GM18502 (cell line): ENCODE measurements at regions not wholly inside any gene's neighbourhood (a gene's known extent, or its start where the extent isn't known, plus 50 kb on each side); places are given as distances from the start of the nearest gene placed in this dataset.

Experiments used
- ATAC-seq: cut with Tn5 transposase; IDR thresholded peaks from one replicate; pipeline ENCODE4 v1.9.1; 2021; ENCODE audit warnings: mild to moderate bottlenecking; ENCODE audit not compliant: unreplicated experiment, poor library complexity

DNA sequence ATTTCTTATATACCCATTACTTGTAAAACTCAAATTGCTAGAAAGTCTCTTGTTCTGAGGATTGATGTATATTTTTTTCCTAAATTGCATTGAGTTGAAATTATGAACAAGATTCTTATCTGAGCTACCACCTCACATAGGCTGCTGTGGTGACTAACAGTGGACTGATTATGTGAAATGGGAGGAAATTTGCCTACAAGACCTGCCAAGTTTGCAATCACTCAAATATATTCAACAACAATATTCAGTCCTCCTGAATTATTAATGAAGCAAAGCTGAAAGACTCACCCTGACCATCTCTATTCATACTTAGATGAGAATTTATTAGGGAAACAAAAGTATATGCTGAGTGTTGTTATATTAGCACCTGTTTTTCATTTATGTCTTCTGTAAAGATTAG lies 412.6 kb upstream of the SEMA6D start:
- ATAC-seq = no peak

DNA sequence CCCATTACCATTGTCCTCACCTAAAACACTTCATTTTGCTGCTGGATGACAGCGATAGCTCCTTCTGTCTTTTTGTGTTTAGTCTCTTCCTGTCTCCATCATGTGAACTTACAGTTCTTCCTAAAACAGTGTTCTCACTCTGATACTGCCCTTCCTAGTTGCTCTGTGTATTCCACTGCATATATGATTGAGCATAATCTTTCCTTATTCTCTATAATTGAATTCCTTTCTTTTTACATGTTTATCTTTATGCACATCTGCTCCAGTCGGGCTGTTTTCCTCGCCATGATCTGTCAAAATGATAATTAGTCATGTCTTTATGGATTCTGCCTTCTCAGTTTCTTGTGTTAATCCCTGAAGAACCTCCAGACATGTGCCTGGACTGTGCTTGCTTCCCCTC lies 405.1 kb upstream of the SEMA6D start:
- no peak for ATAC-seq

GRCh38 chr15:47326410-47327333 lies 390.6 kb upstream of the SEMA6D start:
- ATAC-seq = no peak

- ATAC-seq = no peak
Observed at GRCh38 chr15:47331829-47332393, 385.4 kb upstream of the SEMA6D start.

DNA sequence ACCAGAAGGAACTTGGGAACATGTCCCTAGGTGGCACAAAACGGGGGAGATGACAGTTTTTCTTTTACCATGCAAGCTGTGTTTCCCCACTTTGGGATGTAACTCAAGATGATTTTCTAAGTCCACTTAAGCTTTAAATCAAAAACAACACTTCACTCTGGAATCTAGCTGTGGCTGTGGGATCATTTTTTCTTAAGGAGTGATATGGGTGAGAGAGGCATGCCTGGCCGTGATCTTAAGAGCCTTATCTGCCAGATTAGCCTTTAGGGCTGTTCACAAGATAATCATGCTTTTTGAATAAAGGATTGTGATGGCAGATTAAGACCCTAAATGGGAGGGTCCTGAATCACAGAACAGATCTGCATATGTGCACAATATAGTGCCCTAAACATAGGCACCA lies 384.8 kb upstream of the SEMA6D start:
- ATAC-seq = no peak

DNA sequence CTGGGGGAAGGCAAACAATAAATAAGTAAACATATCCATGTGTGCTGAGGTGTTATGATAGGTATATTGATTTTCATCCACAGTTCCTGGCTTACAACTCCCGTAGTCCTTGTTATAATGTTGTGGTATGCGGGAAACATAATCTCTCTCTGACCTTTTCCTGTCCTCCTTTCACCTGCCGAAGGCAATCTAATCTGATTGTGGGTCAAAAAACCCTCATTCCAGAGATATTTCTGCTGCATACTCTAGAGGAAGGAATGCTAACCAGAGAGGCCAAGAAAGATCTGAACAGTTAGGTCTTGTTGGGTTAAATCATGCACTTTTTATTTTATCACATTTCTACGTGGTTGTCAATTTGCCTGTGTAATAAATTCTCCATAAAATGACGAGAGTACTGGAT lies 383.6 kb upstream of the SEMA6D start:
- ATAC-seq = no peak

- ATAC-seq = no peak
Observed at GRCh38 chr15:47334805-47335535, 382.3 kb upstream of the SEMA6D start.

- no peak for ATAC-seq
Observed at GRCh38 chr15:47337106-47337505, 380.2 kb upstream of the SEMA6D start.

DNA sequence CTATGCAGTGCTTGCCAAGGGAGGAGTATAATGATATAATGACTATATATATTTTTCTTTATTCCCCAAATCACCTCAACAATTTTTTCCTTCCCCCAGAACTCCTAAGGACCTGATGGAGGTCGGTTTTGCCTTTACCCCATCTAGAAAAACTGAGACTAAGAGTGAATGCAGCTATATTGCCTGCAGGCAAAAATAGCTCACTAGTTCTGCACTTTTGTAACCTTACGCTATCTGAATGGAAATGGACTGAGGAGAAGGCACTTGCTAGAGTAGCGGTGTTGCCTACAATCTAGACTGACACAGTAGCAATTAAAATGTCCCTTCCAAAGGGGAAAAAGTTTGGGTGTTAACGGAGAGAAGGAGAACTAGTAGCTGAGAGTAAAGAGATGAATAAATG lies 379.5 kb upstream of the SEMA6D start:
- ATAC-seq = no peak

DNA sequence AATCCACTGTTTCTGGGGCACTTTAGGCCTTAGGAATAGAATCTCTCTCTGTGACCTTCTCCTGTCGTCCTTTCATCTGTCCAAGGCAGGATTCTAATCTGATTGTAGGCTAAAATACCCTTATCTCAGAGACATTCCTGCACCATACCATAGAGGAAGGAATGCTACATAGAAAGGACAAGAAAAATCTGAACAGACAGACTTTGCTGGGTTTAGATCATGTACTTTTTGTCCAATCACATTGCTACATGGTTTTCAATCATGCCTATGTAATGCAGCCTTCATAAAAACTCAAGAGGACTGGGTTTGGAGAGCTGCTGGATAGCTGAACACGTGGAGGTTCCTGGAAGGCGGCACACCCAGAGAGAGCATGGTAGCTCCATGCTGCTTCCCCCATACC lies 378.5 kb upstream of the SEMA6D start:
- no peak for ATAC-seq

DNA sequence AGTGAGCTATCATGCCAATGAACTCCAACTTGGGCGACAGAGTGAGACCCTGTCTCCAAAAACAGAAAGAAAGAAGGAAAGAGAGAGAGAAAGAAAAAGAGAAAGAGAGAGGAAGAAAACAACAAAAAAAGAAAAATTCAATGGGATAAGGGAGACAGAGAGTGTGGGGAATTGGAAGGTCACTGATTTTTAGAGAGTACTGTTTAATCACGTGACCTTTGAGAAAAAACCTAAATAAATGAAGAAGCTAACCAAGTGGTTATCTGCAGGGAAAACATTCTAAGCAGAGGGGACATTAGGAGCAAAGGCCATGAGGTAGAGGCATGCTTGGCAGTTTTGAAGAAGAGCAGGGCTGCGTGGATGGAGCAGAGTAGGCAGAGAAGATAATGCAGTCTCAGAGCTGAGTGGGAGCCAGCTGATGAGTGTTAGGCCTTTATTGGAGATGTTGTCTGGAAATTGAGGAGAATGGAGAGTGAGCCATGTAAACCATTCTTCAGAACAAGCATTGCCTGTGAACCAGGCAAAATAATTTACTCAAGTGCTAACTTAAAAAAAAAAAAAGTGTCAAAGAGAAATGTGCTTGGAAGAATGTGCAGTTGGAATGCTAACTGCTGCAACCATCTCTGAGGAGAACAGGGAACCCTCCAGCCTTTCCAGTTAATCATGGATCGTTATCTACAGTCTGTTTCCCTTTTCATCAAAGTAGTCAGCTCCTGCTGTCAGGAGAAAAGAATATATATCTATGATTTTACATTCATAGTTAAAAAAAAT lies 377.3 kb upstream of the SEMA6D start:
- ATAC-seq = no peak

- ATAC-seq = no peak
Observed at GRCh38 chr15:47340571-47340920, 376.8 kb upstream of the SEMA6D start.

GRCh38 chr15:47349179-47349578 lies 368.1 kb upstream of the SEMA6D start:
- ATAC-seq = no peak

DNA sequence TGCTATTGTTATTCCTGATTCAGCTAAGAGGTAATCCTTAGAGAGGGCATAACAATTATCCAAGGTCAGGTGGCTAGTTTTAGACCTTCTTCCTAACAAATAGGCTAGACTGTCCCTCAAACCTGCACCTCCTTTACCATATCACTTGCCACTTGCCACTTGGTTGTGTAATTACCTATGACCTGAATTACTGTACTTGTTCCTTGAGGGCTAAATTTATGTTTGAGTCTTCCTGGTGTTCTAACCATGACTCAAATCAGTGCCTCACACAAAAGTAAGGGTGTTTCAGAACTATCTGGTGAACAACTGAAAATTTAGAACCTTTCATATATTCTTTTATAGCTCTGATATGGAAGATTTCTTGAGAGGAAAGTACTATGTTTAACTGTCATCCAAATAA lies 365.8 kb upstream of the SEMA6D start:
- no peak for ATAC-seq

- ATAC-seq = no peak
Observed at GRCh38 chr15:47352217-47352616, 365.1 kb upstream of the SEMA6D start.

DNA sequence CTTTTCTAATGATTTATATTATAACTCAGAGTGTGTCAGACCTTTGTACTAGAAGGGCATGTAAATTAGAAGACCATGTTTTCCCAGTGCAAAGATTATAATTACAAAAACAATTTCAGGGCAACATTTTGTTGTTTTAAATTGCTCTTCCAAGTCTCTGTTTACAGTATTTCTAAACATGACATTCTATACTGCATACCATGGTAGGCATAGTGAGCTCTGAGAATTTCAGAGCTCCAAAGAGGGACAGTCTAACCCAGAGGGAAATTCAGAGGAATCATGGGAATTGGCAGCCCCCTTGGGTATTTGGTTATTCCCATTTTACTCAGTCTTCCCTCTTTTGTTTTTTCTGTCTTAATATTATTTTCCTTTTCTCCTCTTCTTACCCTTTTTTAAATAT lies 361.5 kb upstream of the SEMA6D start:
- ATAC-seq = no peak

DNA sequence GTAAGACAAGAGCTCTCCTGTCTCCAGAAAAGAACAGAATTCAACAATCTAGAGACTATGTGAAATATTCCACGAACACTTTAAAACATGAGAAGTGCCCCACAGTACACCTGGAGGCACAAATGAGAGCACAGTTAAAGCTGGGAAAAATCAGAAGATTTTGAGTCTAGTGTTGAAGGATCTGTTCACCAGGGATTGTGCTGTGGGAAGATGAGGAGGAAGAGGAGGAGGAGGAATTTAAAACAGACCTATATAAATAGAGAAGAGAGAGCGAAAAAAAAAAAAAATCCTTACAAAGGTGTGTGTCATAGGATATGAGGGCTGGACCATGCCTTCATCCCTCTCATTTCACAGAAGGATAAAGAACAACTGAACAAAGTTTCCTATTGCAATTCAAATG lies 361.0 kb upstream of the SEMA6D start:
- ATAC-seq = no peak

- ATAC-seq = no peak
Observed at GRCh38 chr15:47358876-47359275, 358.4 kb upstream of the SEMA6D start.

DNA sequence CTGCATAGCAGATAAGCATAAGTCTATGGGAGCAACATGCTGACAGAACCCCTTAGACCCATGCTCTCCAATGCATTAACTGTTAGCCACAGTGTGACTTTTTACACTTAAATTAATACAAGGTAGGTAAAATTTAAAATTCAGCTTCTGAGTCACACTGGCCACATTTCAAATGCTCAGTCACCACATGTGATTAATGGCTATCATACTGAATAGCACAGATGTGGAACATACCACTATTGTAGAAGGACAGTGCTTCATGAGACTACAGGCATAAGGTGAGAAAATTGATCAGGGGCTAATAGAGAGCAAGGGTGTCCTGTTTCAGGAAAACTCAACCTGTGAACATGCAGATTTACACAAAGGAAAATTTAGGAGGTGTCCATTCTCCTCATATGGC lies 357.0 kb upstream of the SEMA6D start:
- no peak for ATAC-seq

DNA sequence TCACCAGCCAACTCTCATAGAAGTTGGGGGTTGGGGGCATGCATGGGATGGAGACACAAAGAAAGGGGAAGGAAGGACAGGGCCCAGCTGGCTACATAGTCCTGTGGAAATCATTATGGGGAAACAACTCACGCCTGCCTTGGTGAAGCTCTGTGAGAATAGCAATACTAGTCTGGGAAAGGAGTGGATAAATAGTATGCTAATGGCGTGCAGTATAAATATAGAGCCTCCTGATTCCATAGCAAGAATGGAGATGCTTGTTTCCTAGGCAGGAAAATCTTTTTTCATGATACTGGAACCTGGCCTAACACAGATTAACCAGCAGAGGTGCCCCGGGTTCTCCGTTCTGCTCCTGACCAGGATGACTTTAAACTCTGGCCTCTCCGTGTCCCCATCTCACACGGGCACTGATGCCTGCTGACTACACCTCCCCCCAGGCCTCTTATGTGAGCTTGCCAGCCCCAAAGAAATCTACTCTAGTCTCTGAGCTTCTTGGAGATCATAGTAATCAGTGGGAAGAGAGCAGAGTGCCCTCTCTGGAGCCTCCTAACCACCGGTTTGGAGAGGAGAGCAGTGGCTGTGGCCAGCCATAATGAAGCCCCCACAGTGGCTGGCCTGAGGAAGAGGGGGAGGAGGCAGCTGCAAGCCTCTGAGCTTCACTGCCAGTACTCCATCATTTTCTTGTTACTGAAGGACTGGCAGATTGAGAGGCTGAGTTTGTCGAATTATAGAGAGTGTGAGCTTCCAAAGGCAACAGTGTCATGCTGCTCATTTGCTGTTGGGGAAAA lies 355.0 kb upstream of the SEMA6D start:
- ATAC-seq = no peak
